ENCODE measurements at regions not wholly inside any gene's neighbourhood (a gene's known extent, or its start where the extent isn't known, plus 50 kb on each side); places are given as distances from the start of the nearest gene placed in this dataset.

GRCh38 chr5:89755024-89755423 lies 654.5 kb downstream of the CETN3 start:
- Histone ChIP-seq H3F3A (ENCODE audit: insufficient read depth) (no peaks in the 10 kb centered on the region), H3K36me3 (ENCODE audit: low read depth) (no peaks in the 10 kb centered on the region), H3K9me3 (ENCODE audit: low read depth) (no peaks in the 10 kb centered on the region), H3K4me1 (ENCODE audit: insufficient read depth) (no peaks in the 10 kb centered on the region), H3K27ac (no peak overlapping the region), H3K4me3 (no peak overlapping the region), H3K79me2 (ENCODE audit: insufficient read depth) (no peaks in the 10 kb centered on the region), H3K27me3 (replicated peaks; ENCODE audit: insufficient read depth) (no peaks in the 10 kb centered on the region), H2AFZ (no peak overlapping the region), H4K20me1 (ENCODE audit: insufficient read depth) (no peaks in the 10 kb centered on the region), H3K9me2 (ENCODE audit: insufficient read depth) (no peaks in the 10 kb centered on the region), H3K4me2 (ENCODE audit: unreplicated experiment) (no peak overlapping the region), H3K9ac (no peak overlapping the region)
- DNase-seq = no peak
- in situ Hi-C loops (cut with MboI) = no loop called here
- no peak for TF ChIP-seq EZH2 (IDR thresholded peaks at IDR 0.05; ENCODE audit: insufficient read depth, poor library complexity, severe bottlenecking)
- no peak for TF ChIP-seq EZH2phosphoT487 (IDR thresholded peaks at IDR 0.05; ENCODE audit: insufficient read depth, low read depth)
- 57 to 64% methylated on average over 2 of the region's 2 CpGs for WGBS, 2 experiments (ENCODE audit: low coverage in 1 of 2, low lambda C conversion rate in 2 of 2, missing lambda C conversion rate in 2 of 2)

- no peaks in the 10 kb centered on the region for H4K20me1 ChIP-seq (ENCODE audit: insufficient read depth)
- 44 to 45% methylated on average over 2 of the region's 2 CpGs for WGBS, 2 experiments (ENCODE audit: low coverage in 1 of 2, low lambda C conversion rate in 2 of 2, missing lambda C conversion rate in 2 of 2)
- H3K79me2 ChIP-seq (ENCODE audit: insufficient read depth) = no peaks in the 10 kb centered on the region
- H3K4me2 ChIP-seq (ENCODE audit: unreplicated experiment) = no peak overlapping the region
- no peak overlapping the region for H3K4me3 ChIP-seq
- H3K27ac ChIP-seq = no peak overlapping the region
- peaks cover under 1% of the 10 kb centered on the region; the same call in 1 of the 2 replicates for H3K9me2 ChIP-seq (ENCODE audit: insufficient read depth)
- no peaks in the 10 kb centered on the region for H3K36me3 ChIP-seq (ENCODE audit: low read depth)
- no peaks in the 10 kb centered on the region for H3F3A ChIP-seq (ENCODE audit: insufficient read depth)
- no peaks in the 10 kb centered on the region for H3K27me3 ChIP-seq (replicated peaks; ENCODE audit: insufficient read depth)
- in situ Hi-C loops (cut with MboI) = no loop called here
- H2AFZ ChIP-seq = no peak overlapping the region
- no peaks in the 10 kb centered on the region for H3K4me1 ChIP-seq (ENCODE audit: insufficient read depth)
- TF ChIP-seq EZH2 (IDR thresholded peaks at IDR 0.05; ENCODE audit: insufficient read depth, poor library complexity, severe bottlenecking) (no peak), EZH2phosphoT487 (IDR thresholded peaks at IDR 0.05; ENCODE audit: insufficient read depth, low read depth) (no peak)
- H3K9me3 ChIP-seq (ENCODE audit: low read depth) = no peaks in the 10 kb centered on the region
- no peak overlapping the region for H3K9ac ChIP-seq
- DNase-seq = peak; percentile 51
These were observed 674.5 kb downstream of the CETN3 start for GRCh38 chr5:89735082-89735481.

GRCh38 chr5:89733772-89734171 lies 675.8 kb downstream of the CETN3 start:
- no peak overlapping the region for H3K4me2 ChIP-seq (ENCODE audit: unreplicated experiment)
- H2AFZ ChIP-seq = no peak overlapping the region
- no peaks in the 10 kb centered on the region for H4K20me1 ChIP-seq (ENCODE audit: insufficient read depth)
- TF ChIP-seq EZH2 (IDR thresholded peaks at IDR 0.05; ENCODE audit: insufficient read depth, poor library complexity, severe bottlenecking) (no peak), EZH2phosphoT487 (IDR thresholded peaks at IDR 0.05; ENCODE audit: insufficient read depth, low read depth) (no peak)
- H3F3A ChIP-seq (ENCODE audit: insufficient read depth) = no peaks in the 10 kb centered on the region
- no peak overlapping the region for H3K4me3 ChIP-seq
- no peaks in the 10 kb centered on the region for H3K9me2 ChIP-seq (ENCODE audit: insufficient read depth)
- no peak overlapping the region for H3K9ac ChIP-seq
- no peaks in the 10 kb centered on the region for H3K79me2 ChIP-seq (ENCODE audit: insufficient read depth)
- H3K9me3 ChIP-seq (ENCODE audit: low read depth) = no peaks in the 10 kb centered on the region
- no peak overlapping the region for H3K27ac ChIP-seq
- no peaks in the 10 kb centered on the region for H3K27me3 ChIP-seq (replicated peaks; ENCODE audit: insufficient read depth)
- WGBS, 2 experiments (ENCODE audit: low coverage in 1 of 2, low lambda C conversion rate in 2 of 2, missing lambda C conversion rate in 2 of 2) = 89 to 93% methylated on average over 1 of the region's 1 CpG
- peaks cover 8% of the 10 kb centered on the region for H3K4me1 ChIP-seq (ENCODE audit: insufficient read depth)
- DNase-seq = no peak
- no peaks in the 10 kb centered on the region for H3K36me3 ChIP-seq (ENCODE audit: low read depth)
- in situ Hi-C loops (cut with MboI) = no loop called here

- Histone ChIP-seq H3K27ac (no peak overlapping the region), H4K20me1 (ENCODE audit: insufficient read depth) (no peaks in the 10 kb centered on the region), H2AFZ (no peak overlapping the region), H3K27me3 (replicated peaks; ENCODE audit: insufficient read depth) (no peaks in the 10 kb centered on the region), H3K4me2 (ENCODE audit: unreplicated experiment) (no peak overlapping the region), H3K36me3 (ENCODE audit: low read depth) (no peaks in the 10 kb centered on the region), H3K9ac (no peak overlapping the region), H3K4me1 (ENCODE audit: insufficient read depth) (peaks cover 10% of the 10 kb centered on the region), H3K9me2 (ENCODE audit: insufficient read depth) (no peaks in the 10 kb centered on the region), H3K79me2 (ENCODE audit: insufficient read depth) (no peaks in the 10 kb centered on the region), H3F3A (ENCODE audit: insufficient read depth) (no peaks in the 10 kb centered on the region), H3K9me3 (ENCODE audit: low read depth) (no peaks in the 10 kb centered on the region), H3K4me3 (no peak overlapping the region)
- TF ChIP-seq EZH2 (IDR thresholded peaks at IDR 0.05; ENCODE audit: insufficient read depth, poor library complexity, severe bottlenecking) (no peak), EZH2phosphoT487 (IDR thresholded peaks at IDR 0.05; ENCODE audit: insufficient read depth, low read depth) (no peak)
- 78 to 81% methylated on average over 2 of the region's 2 CpGs for WGBS, 2 experiments (ENCODE audit: low coverage in 1 of 2, low lambda C conversion rate in 2 of 2, missing lambda C conversion rate in 2 of 2)
- in situ Hi-C loops (cut with MboI) = no loop called here
- DNase-seq = peak; percentile 23
These were observed 679.8 kb downstream of the CETN3 start for GRCh38 chr5:89729623-89730301.
